OCI-LY7 (cell line): ENCODE measurements at regions not wholly inside any gene's neighbourhood (a gene's known extent, or its start where the extent isn't known, plus 50 kb on each side); places are given as distances from the start of the nearest gene placed in this dataset.

ENCODE experiments used
- BruUV-seq: library from RNA; stranded (reverse); fragments of 400-500 nt; replicated peaks from 2 replicates; lab custom pipeline; 2021; lab: Mats Ljungman, UMichigan
- CTCF ChIA-PET: fragments of 300-600 bp; sonication (Branson Sonifier 250); formaldehyde crosslinking; loops from one replicate; lab custom pipeline; 2022; ENCODE audit warnings: antibody characterized with exemption; ENCODE audit not compliant: unreplicated experiment; lab: Charles Lee
- POLR2A ChIA-PET: fragments of 300-600 bp; sonication (Branson Sonifier 250); formaldehyde crosslinking; loops from one replicate; lab custom pipeline; 2022; ENCODE audit warnings: antibody characterized with exemption; lab: Charles Lee
- DNase-seq: peaks from one replicate; pipeline ENCODE4 v3.0.0-alpha.2; 2015; ENCODE audit warnings: low spot score
- H2AFZ ChIP-seq: fragments of 200-600 bp; sonication (generic), shearing (Covaris generic); 2 replicates; pipeline ENCODE4 v1.6.1; 2014; ENCODE audit warnings: mild to moderate bottlenecking, antibody characterized with exemption, low read length, moderate library complexity
- H3K27ac ChIP-seq: fragments of 200-600 bp; sonication (generic); 2 replicates; pipeline ENCODE4 v1.5.1; 2014; ENCODE audit warnings: mixed run types, low read depth, mild to moderate bottlenecking, moderate library complexity, low read length, inconsistent platforms; ENCODE audit not compliant: poor library complexity, severe bottlenecking
- H3K36me3 ChIP-seq: fragments of 200-600 bp; sonication (generic); 2 replicates; pipeline ENCODE4 v1.6.1; 2014; ENCODE audit warnings: mild to moderate bottlenecking, antibody characterized with exemption, low read length, moderate library complexity, mixed read lengths; ENCODE audit not compliant: insufficient read depth
- H3K4me1 ChIP-seq: fragments of 200-600 bp; sonication (generic); 2 replicates; pipeline ENCODE4 v1.5.1; 2014; ENCODE audit warnings: mild to moderate bottlenecking, low read length; ENCODE audit not compliant: insufficient read depth, poor library complexity, severe bottlenecking
- H3K4me2 ChIP-seq: fragments of 200-600 bp; sonication (generic); 2 replicates; pipeline ENCODE4 v1.6.1; 2014; ENCODE audit warnings: mild to moderate bottlenecking, low read length
- H3K4me3 ChIP-seq: fragments of 200-600 bp; sonication (generic); 2 replicates; pipeline ENCODE4 v1.5.1; 2014; ENCODE audit warnings: mild to moderate bottlenecking, low read depth, low read length; ENCODE audit not compliant: poor library complexity, severe bottlenecking
- H3K79me2 ChIP-seq: fragments of 200-600 bp; sonication (generic); 2 replicates; pipeline ENCODE4 v1.6.1; 2016; ENCODE audit warnings: low read depth, mild to moderate bottlenecking, low read length, moderate library complexity, mixed read lengths; ENCODE audit not compliant: insufficient read depth
- H3K9me2 ChIP-seq: fragments of 200-600 bp; sonication (generic); 2 replicates; pipeline ENCODE4 v1.6.1; 2016; ENCODE audit warnings: mild to moderate bottlenecking, low read length, mixed read lengths; ENCODE audit not compliant: insufficient read depth
- H3K9me3 ChIP-seq: fragments of 200-600 bp; sonication (generic); 2 replicates; pipeline ENCODE4 v1.6.1; 2014; ENCODE audit warnings: mild to moderate bottlenecking, mixed run types, low read length, mixed read lengths
- H4K20me1 ChIP-seq: fragments of 200-600 bp; sonication (generic); 2 replicates; pipeline ENCODE4 v1.6.1; 2014; ENCODE audit warnings: mild to moderate bottlenecking, antibody characterized with exemption, low read length, moderate library complexity, mixed read lengths; ENCODE audit not compliant: insufficient read depth
- CTCF ChIP-seq: fragments of 200-600 bp; sonication (generic); conservative IDR thresholded peaks from 2 replicates; pipeline ENCODE4 v1.5.1; 2014; ENCODE audit warnings: mild to moderate bottlenecking, antibody characterized with exemption, low read length, moderate library complexity, mixed read lengths
- EZH2phosphoT487 ChIP-seq: fragments of 200-600 bp; sonication (generic); IDR thresholded peaks from 2 replicates; pipeline ENCODE4 v1.6.1; 2018; ENCODE audit warnings: low read depth, borderline replicate concordance, mild to moderate bottlenecking, mixed run types, antibody characterized with exemption, low read length, moderate library complexity, mixed read lengths
- intact Hi-C: fragments of 100-400 bp; cut with micrococcal nuclease; formaldehyde crosslinking; loops from one replicate; pipeline ENCODE4 v1.10.0; 2022; ENCODE audit not compliant: unreplicated experiment

GRCh38 chr9:115437418-115437817 is 319.5 kb upstream of the TNC start:
- Histone ChIP-seq H3K4me3 (no peak overlapping the region), H3K4me1 (no peaks in the 10 kb centered on the region), H3K9me2 (no peaks in the 10 kb centered on the region), H3K27ac (no peak overlapping the region), H2AFZ (no peak overlapping the region), H3K36me3 (no peaks in the 10 kb centered on the region), H3K4me2 (no peak overlapping the region), H4K20me1 (no peaks in the 10 kb centered on the region), H3K79me2 (no peaks in the 10 kb centered on the region), H3K9me3 (no peaks in the 10 kb centered on the region)
- DNase-seq: no peak
- TF ChIP-seq EZH2phosphoT487: no peak
- no peak for TF ChIP-seq CTCF
- CTCF ChIA-PET: no interaction called here
- POLR2A ChIA-PET: no interaction called here
- BruUV-seq: no TSS peak
- intact Hi-C loops: no loop called here

GRCh38 chr9:115439641-115440040 is 321.7 kb upstream of the TNC start:
- Histone ChIP-seq H4K20me1 (no peaks in the 10 kb centered on the region), H3K36me3 (no peaks in the 10 kb centered on the region), H3K79me2 (no peaks in the 10 kb centered on the region), H3K9me3 (no peaks in the 10 kb centered on the region), H3K4me2 (no peak overlapping the region), H3K9me2 (no peaks in the 10 kb centered on the region), H2AFZ (no peak overlapping the region), H3K27ac (no peak overlapping the region), H3K4me1 (no peaks in the 10 kb centered on the region), H3K4me3 (no peak overlapping the region)
- ChIA-PET POLR2A (no interaction called here), CTCF (no interaction called here)
- DNase-seq: no peak
- no TSS peak for BruUV-seq
- intact Hi-C loops: no loop called here
- TF ChIP-seq CTCF: no peak

- intact Hi-C loops: no loop called here
- ChIA-PET CTCF (no interaction called here), POLR2A (no interaction called here)
- no peaks in the 10 kb centered on the region for H3K79me2 ChIP-seq
- no peak overlapping the region for H2AFZ ChIP-seq
- TF ChIP-seq CTCF: no peak
- no peak for TF ChIP-seq EZH2phosphoT487
- H3K9me2 ChIP-seq: no peaks in the 10 kb centered on the region
- no peaks in the 10 kb centered on the region for H3K9me3 ChIP-seq
- H3K27ac ChIP-seq: no peak overlapping the region
- no peaks in the 10 kb centered on the region for H3K36me3 ChIP-seq
- H3K4me2 ChIP-seq: no peak overlapping the region
- no TSS peak for BruUV-seq
- no peak overlapping the region for H3K4me3 ChIP-seq
- no peak for DNase-seq
- H3K4me1 ChIP-seq: no peaks in the 10 kb centered on the region
- no peaks in the 10 kb centered on the region for H4K20me1 ChIP-seq
Measured at GRCh38 chr9:115442054-115442453, 324.1 kb upstream of the TNC start.
